Naive thymus-derived CD8-positive, alpha-beta T cell (primary cell): ENCODE measurements at regions not wholly inside any gene's neighbourhood (a gene's known extent, or its start where the extent isn't known, plus 50 kb on each side); places are given as distances from the start of the nearest gene placed in this dataset.

Experiments used
- ATAC-seq, 2 donors: fragments of 150-1000 bp; cut with Tn5 transposase in 1 of 2; sonication (Bioruptor Pico), chemical (Tn5 transposase) in 1 of 2; 1 replicate in 1 of 2; 2 replicates in 1 of 2; pipeline ENCODE4 v1.10.0; 2021; ENCODE audit warnings: mild to moderate bottlenecking in 2 of 2, moderate library complexity in 2 of 2
- POLR2A ChIA-PET: fragments of 350-600 bp; sonication (Branson Sonifier 250); formaldehyde crosslinking; loops from one replicate; lab custom pipeline; 2021; ENCODE audit warnings: antibody characterized with exemption; lab: Charles Lee
- DNase-seq, 10 donors: peaks; one replicate each; pipeline versions ENCODE4 v3.0.0 to v3.0.0-alpha.2; 2020 to 2022
- H3K27ac Mint-ChIP-seq, 10 donors: one replicate each; pipeline ENCODE4 v1.8.0; 2020 to 2022; ENCODE audit warnings: mild to moderate bottlenecking in 10 of 10, mixed read lengths in 10 of 10, moderate library complexity in 4 of 10, inconsistent platforms in 1 of 10
- H3K27me3 Mint-ChIP-seq, 5 donors: one replicate each; pipeline ENCODE4 v1.8.0; 2021 to 2022; ENCODE audit warnings: mixed read lengths in 5 of 5
- H3K36me3 Mint-ChIP-seq, 3 donors: one replicate each; pipeline ENCODE4 v1.8.0; 2020 to 2022; ENCODE audit warnings: mixed read lengths in 3 of 3, mild to moderate bottlenecking in 2 of 3, inconsistent platforms in 1 of 3
- H3K4me1 Mint-ChIP-seq, 4 donors: one replicate each; pipeline ENCODE4 v1.8.0; 2021 to 2022; ENCODE audit warnings: mixed read lengths in 4 of 4
- H3K4me3 Mint-ChIP-seq, 10 donors: one replicate each; pipeline ENCODE4 v1.8.0; 2020 to 2022; ENCODE audit warnings: mild to moderate bottlenecking in 10 of 10, mixed read lengths in 10 of 10, moderate library complexity in 6 of 10, inconsistent platforms in 1 of 10
- H3K9me3 Mint-ChIP-seq, 9 donors: one replicate each; pipeline ENCODE4 v1.8.0; 2020 to 2022; ENCODE audit warnings: mixed read lengths in 9 of 9, mild to moderate bottlenecking in 3 of 9, inconsistent platforms in 1 of 9, moderate library complexity in 1 of 9

- Mint-ChIP-seq H3K27me3 (peaks cover 0 to 25% (median 9%) of the 10 kb centered on the region in 5 donors), H3K4me3 (no peak overlapping the region), H3K9me3 (peaks cover 0 to 7% (median 0%) of the 10 kb centered on the region in 9 donors), H3K4me1 (peaks cover 19 to 25% (median 24%) of the 10 kb centered on the region in 4 donors), H3K27ac (no peak overlapping the region), H3K36me3 (no peaks in the 10 kb centered on the region)
- ATAC-seq: no peak
- POLR2A ChIA-PET: no interaction called here
- no peak for DNase-seq
Observed at GRCh38 chr18:57087644-57088376, 59.1 kb upstream of the BOD1L2 start.

GRCh38 chr18:57088883-57089282 lies 58.0 kb upstream of the BOD1L2 start:
- Mint-ChIP-seq H3K9me3 (peaks cover 0 to 2% (median 0%) of the 10 kb centered on the region in 9 donors), H3K4me3 (no peak overlapping the region), H3K27ac (no peak overlapping the region), H3K4me1 (peaks cover 17 to 20% (median 17%) of the 10 kb centered on the region in 4 donors), H3K27me3 (peaks cover 6 to 30% (median 10%) of the 10 kb centered on the region in 5 donors), H3K36me3 (no peaks in the 10 kb centered on the region)
- ATAC-seq (no peak), DNase-seq (no peak)
- POLR2A ChIA-PET: no interaction called here

GRCh38 chr18:57089702-57090101 lies 57.2 kb upstream of the BOD1L2 start:
- no peak overlapping the region for H3K4me3 Mint-ChIP-seq

GRCh38 chr18:57091231-57091630 lies 55.7 kb upstream of the BOD1L2 start:
- DNase-seq: no peak
- Mint-ChIP-seq H3K27ac (no peak overlapping the region), H3K4me1 (peaks cover 0 to 5% (median 1%) of the 10 kb centered on the region in 4 donors), H3K9me3 (no peaks in the 10 kb centered on the region), H3K36me3 (no peaks in the 10 kb centered on the region), H3K27me3 (peaks cover 11 to 37% (median 19%) of the 10 kb centered on the region in 5 donors), H3K4me3 (no peak overlapping the region)
- no peak for ATAC-seq
- POLR2A ChIA-PET: no interaction called here

More at GRCh38 chr18:57089702-57090101, 57.2 kb upstream of the BOD1L2 start:
- H3K27ac Mint-ChIP-seq: no peak overlapping the region
- H3K9me3 Mint-ChIP-seq: no peaks in the 10 kb centered on the region
- DNase-seq (no peak), ATAC-seq (no peak)
- H3K36me3 Mint-ChIP-seq: no peaks in the 10 kb centered on the region
- H3K27me3 Mint-ChIP-seq: peaks cover 9 to 36% (median 15%) of the 10 kb centered on the region in 5 donors
- POLR2A ChIA-PET: no interaction called here
- H3K4me1 Mint-ChIP-seq: peaks cover 9 to 12% (median 9%) of the 10 kb centered on the region in 4 donors

GRCh38 chr18:57094175-57094574 lies 52.7 kb upstream of the BOD1L2 start:
- H3K4me1 Mint-ChIP-seq: peaks cover 0 to 5% (median 0%) of the 10 kb centered on the region in 4 donors

GRCh38 chr18:57095884-57096283 lies 51.0 kb upstream of the BOD1L2 start:
- H3K4me1 Mint-ChIP-seq: peaks cover 0 to 5% (median 0%) of the 10 kb centered on the region in 4 donors
- no peak overlapping the region for H3K4me3 Mint-ChIP-seq
- H3K27me3 Mint-ChIP-seq: peaks cover 7 to 33% (median 25%) of the 10 kb centered on the region in 5 donors
- H3K27ac Mint-ChIP-seq: peak overlapping the region in 1 of 10 donors; percentile 91
- peaks cover 0 to 24% (median 2%) of the 10 kb centered on the region in 9 donors for H3K9me3 Mint-ChIP-seq
- POLR2A ChIA-PET: no interaction called here
- no peaks in the 10 kb centered on the region for H3K36me3 Mint-ChIP-seq
- ATAC-seq (no peak), DNase-seq (no peak)

More at GRCh38 chr18:57094175-57094574, 52.7 kb upstream of the BOD1L2 start:
- peaks cover 0 to 7% (median 0%) of the 10 kb centered on the region in 9 donors for H3K9me3 Mint-ChIP-seq
- POLR2A ChIA-PET: no interaction called here
- no peak overlapping the region for H3K27ac Mint-ChIP-seq
- DNase-seq (no peak), ATAC-seq (no peak)
- no peaks in the 10 kb centered on the region for H3K36me3 Mint-ChIP-seq
- H3K27me3 Mint-ChIP-seq: peaks cover 7 to 29% (median 22%) of the 10 kb centered on the region in 5 donors
- no peak overlapping the region for H3K4me3 Mint-ChIP-seq
